Skeletal muscle satellite cell (primary cell): ENCODE measurements at regions not wholly inside any gene's neighbourhood (a gene's known extent, or its start where the extent isn't known, plus 50 kb on each side); places are given as distances from the start of the nearest gene placed in this dataset.

Source experiments
- H3K27me3 ChIP-seq: 2 replicates; pipeline ENCODE4 v1.7.0; 2013; ENCODE audit warnings: low read length; ENCODE audit not compliant: control insufficient read depth, insufficient read depth
- H3K36me3 ChIP-seq: 2 replicates; pipeline ENCODE4 v1.7.0; 2013; ENCODE audit warnings: mild to moderate bottlenecking, control low read depth, low read length; ENCODE audit not compliant: insufficient read depth
- H3K4me1 ChIP-seq: 2 replicates; pipeline ENCODE4 v1.7.0; 2013; ENCODE audit warnings: low read length; ENCODE audit not compliant: control insufficient read depth, insufficient read depth
- H3K4me2 ChIP-seq: 2 replicates; pipeline ENCODE4 v1.7.0; 2013; ENCODE audit warnings: mild to moderate bottlenecking, low read length
- H3K4me3 ChIP-seq: 2 replicates; pipeline ENCODE4 v1.7.0; 2013; ENCODE audit warnings: low read length
- H3K9ac ChIP-seq: 2 replicates; pipeline ENCODE4 v1.7.0; 2013; ENCODE audit warnings: mild to moderate bottlenecking, low read depth, low read length, moderate library complexity
- H3K9me3 ChIP-seq: replicated peaks from 2 replicates; pipeline ENCODE4 v1.7.0; 2013; ENCODE audit warnings: mild to moderate bottlenecking, control low read depth, low read length

- H3K4me3 ChIP-seq = no peak overlapping the region
- H3K36me3 ChIP-seq = no peaks in the 10 kb centered on the region
- H3K9me3 ChIP-seq = no peaks in the 10 kb centered on the region
- H3K27me3 ChIP-seq = no peaks in the 10 kb centered on the region
- H3K4me2 ChIP-seq = no peak overlapping the region
- H3K4me1 ChIP-seq = no peaks in the 10 kb centered on the region
- no peak overlapping the region for H3K9ac ChIP-seq
Measured at GRCh38 chr4:163665521-163666331, 171.2 kb downstream of the TMA16 start.

GRCh38 chr4:163666332-163666873 lies 171.9 kb downstream of the TMA16 start:
- Histone ChIP-seq H3K9me3 (no peaks in the 10 kb centered on the region), H3K4me2 (no peak overlapping the region), H3K9ac (no peak overlapping the region), H3K4me3 (no peak overlapping the region), H3K4me1 (no peaks in the 10 kb centered on the region), H3K27me3 (no peaks in the 10 kb centered on the region), H3K36me3 (no peaks in the 10 kb centered on the region)

GRCh38 chr4:163672751-163673150 lies 178.3 kb downstream of the TMA16 start:
- Histone ChIP-seq H3K4me2 (no peak overlapping the region), H3K4me3 (no peak overlapping the region), H3K4me1 (no peaks in the 10 kb centered on the region), H3K27me3 (no peaks in the 10 kb centered on the region), H3K9me3 (no peaks in the 10 kb centered on the region), H3K36me3 (no peaks in the 10 kb centered on the region), H3K9ac (no peak overlapping the region)

DNA sequence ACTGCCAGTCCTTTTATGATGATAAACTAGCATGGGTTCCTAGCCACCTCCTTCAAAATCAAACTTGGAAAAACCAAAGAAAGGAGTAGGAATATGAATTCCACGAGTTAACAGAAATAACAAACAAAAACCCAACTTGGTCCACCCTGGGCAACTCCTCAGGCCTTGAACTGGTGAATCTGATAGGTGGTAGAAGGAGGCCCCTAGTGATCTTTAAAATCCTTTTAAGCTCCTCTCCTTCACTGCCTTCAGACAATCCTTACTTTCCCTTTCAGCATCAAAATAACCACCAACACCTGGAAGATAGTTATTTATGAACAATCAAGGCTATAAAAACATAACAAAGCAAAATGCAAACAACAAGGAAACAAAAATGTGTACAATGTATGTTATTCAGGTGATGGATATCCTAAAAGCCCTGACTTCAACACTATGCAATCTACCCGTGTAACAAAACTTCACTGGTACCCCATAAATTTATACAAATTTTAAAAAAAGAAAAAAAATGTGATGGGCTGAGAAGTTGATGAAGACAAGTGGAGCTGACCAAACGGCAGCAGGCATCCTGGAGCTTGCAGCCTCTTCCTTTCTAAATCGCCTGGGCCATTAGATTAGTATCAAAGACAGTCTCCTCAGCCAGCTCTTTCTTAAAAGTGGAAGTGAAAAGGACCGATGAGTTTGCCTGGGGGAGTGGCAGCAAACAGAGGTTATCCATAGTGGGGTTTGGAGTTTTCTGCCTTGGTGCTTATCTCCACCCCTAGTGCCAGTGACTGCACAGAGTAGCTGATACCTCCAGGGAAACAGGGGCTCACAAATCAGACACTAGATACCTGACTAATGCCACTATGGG lies 179.6 kb downstream of the TMA16 start:
- Histone ChIP-seq H3K36me3 (no peaks in the 10 kb centered on the region), H3K4me2 (no peak overlapping the region), H3K4me1 (no peaks in the 10 kb centered on the region), H3K4me3 (no peak overlapping the region), H3K9me3 (no peaks in the 10 kb centered on the region), H3K9ac (no peak overlapping the region), H3K27me3 (no peaks in the 10 kb centered on the region)

- Histone ChIP-seq H3K9ac (no peak overlapping the region), H3K27me3 (no peaks in the 10 kb centered on the region), H3K4me3 (no peak overlapping the region), H3K4me1 (no peaks in the 10 kb centered on the region), H3K9me3 (no peaks in the 10 kb centered on the region), H3K36me3 (no peaks in the 10 kb centered on the region), H3K4me2 (no peak overlapping the region)
Measured at GRCh38 chr4:163679189-163679588, 184.7 kb downstream of the TMA16 start.

DNA sequence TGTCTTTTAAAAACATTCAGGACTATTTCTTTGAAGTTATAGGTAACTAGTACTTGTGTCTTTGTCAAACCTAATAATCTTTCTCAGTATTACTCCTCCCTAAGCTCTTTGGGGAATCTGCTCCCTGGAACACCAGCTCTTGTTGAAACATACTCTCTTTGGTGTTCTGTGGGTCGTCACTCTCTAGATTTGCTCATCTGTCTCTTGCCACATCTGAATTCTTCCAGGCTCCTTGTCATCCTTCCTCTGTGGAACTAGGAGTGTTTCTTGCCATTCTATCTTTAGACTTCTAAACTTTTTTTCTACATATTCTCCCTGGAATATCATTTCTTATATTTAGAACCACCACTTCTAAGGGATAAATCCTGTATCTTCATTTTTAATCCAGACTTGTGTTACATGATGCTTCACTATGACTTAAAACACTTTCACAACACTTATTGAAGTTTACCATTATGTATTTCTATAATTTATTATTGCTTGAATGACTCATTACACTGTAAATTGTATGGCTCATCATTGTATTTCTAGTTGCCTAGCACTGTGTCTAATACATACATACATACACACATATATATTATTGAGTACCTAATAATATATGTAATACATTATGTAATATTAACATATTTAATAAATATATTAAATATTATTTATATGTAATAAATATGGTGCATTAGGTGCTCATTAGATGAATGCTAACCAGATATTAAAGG lies 186.1 kb downstream of the TMA16 start:
- Histone ChIP-seq H3K4me2 (no peak overlapping the region), H3K9ac (no peak overlapping the region), H3K36me3 (no peaks in the 10 kb centered on the region), H3K4me1 (no peaks in the 10 kb centered on the region), H3K9me3 (no peaks in the 10 kb centered on the region), H3K4me3 (no peak overlapping the region), H3K27me3 (no peaks in the 10 kb centered on the region)

DNA sequence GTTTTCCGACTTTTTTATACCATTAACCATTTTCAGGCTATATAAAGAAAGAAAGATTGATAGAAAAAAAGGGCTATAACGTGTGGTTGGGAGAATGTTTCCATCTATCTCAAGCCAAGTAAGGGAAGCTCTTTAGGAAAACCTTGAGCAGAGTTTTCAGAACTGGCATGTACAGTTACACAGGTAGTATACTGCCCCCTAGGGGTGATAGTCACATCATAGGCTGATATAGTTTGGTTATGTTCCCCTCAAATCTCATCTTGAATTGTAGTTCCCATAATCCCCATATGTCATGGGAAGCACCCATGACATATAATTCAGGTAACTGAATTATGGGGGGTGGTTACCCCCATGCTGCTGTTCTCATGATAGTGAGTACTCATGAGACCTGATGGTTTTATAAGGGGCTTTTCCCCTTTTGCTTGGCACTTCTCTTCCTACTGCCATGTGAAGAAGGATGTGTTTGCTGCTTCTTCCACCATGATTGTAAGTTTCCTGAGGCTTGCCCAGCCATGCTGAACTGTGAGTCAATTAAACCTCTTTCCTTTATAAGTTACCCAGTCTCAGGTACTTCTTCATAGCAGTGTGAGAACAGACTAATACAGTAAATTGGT lies 186.8 kb downstream of the TMA16 start:
- H3K4me2 ChIP-seq = no peak overlapping the region
- H3K4me1 ChIP-seq = no peaks in the 10 kb centered on the region
- H3K27me3 ChIP-seq = no peaks in the 10 kb centered on the region
- H3K9me3 ChIP-seq = no peaks in the 10 kb centered on the region
- no peak overlapping the region for H3K4me3 ChIP-seq
- no peaks in the 10 kb centered on the region for H3K36me3 ChIP-seq
- no peak overlapping the region for H3K9ac ChIP-seq

DNA sequence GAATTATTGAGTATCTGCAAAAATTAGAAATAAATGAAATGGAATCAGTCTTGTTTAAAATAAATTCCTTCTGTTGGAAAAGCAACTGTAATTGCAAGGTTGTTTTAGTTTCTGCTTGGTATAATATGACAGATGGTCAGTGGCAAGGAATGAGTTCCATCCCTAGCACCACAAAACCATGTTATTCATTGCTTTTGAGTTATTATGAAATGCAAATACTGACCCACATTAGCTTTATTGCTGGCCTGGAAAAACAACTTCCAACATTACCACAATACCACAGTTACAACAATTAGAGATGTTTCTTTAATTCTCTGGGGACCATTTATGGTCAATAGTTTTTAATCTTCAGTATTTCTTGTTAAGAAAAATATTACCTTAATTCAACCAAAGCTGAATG lies 194.4 kb downstream of the TMA16 start:
- Histone ChIP-seq H3K9ac (no peak overlapping the region), H3K4me3 (no peak overlapping the region), H3K4me2 (no peak overlapping the region), H3K36me3 (no peaks in the 10 kb centered on the region), H3K9me3 (no peaks in the 10 kb centered on the region), H3K27me3 (no peaks in the 10 kb centered on the region), H3K4me1 (peaks cover 12% of the 10 kb centered on the region)

- Histone ChIP-seq H3K27me3 (no peaks in the 10 kb centered on the region), H3K4me2 (no peak overlapping the region), H3K4me3 (peak overlapping the region; percentile 5), H3K4me1 (peaks cover 22% of the 10 kb centered on the region), H3K36me3 (no peaks in the 10 kb centered on the region), H3K9ac (no peak overlapping the region), H3K9me3 (no peaks in the 10 kb centered on the region)
Measured at GRCh38 chr4:163693211-163693610, 198.7 kb downstream of the TMA16 start.

- no peaks in the 10 kb centered on the region for H3K9me3 ChIP-seq
- H3K27me3 ChIP-seq = no peaks in the 10 kb centered on the region
- peak overlapping the region; percentile 62 for H3K4me2 ChIP-seq
- peak overlapping the region; percentile 30 for H3K4me3 ChIP-seq
- H3K36me3 ChIP-seq = no peaks in the 10 kb centered on the region
- H3K4me1 ChIP-seq = peaks cover 22% of the 10 kb centered on the region
- peak overlapping the region; percentile 40 for H3K9ac ChIP-seq
Measured at GRCh38 chr4:163693776-163694175, 199.3 kb downstream of the TMA16 start.

GRCh38 chr4:163694385-163694784 lies 199.9 kb downstream of the TMA16 start:
- H3K4me3 ChIP-seq = peak overlapping the region; percentile 30
- no peaks in the 10 kb centered on the region for H3K27me3 ChIP-seq
- H3K4me2 ChIP-seq = peak overlapping the region; percentile 62

More at GRCh38 chr4:163694385-163694784, 199.9 kb downstream of the TMA16 start:
- H3K4me1 ChIP-seq = peaks cover 22% of the 10 kb centered on the region
- no peaks in the 10 kb centered on the region for H3K9me3 ChIP-seq
- H3K9ac ChIP-seq = peak overlapping the region; percentile 40
- H3K36me3 ChIP-seq = no peaks in the 10 kb centered on the region
